ENCODE measurements at regions not wholly inside any gene's neighbourhood (a gene's known extent, or its start where the extent isn't known, plus 50 kb on each side); places are given as distances from the start of the nearest gene placed in this dataset.

DNA sequence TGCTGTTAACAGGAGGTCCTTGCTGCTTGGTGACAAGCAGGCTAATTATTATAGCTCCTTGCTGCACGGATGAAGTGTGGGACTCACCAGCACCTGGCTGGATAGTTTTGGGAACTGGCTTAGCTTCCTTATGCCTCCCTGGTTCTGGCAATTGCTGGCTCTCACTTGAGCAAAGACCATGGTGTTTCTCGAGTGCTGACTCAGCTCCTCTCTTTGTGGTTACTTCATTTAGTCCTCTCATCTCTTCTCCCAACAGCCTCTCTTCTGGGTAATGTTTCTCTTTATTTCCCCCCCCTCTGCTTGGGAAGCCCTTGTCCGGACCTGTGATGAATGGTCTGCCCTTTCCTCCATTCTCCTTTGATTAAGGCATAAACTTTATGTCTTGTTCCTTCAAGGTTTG, 100.4 kb downstream of the CBLL2 start:
- Histone ChIP-seq H2AK5ac (ENCODE audit: low read depth, low read length) (no peak overlapping the region), H2BK15ac (ENCODE audit: low read length) (no peak overlapping the region), H3K27me3 (ENCODE audit: control insufficient read depth in 3 of 3, insufficient read depth in 3 of 3, low read depth in 1 of 3, low read length in 3 of 3) (no peaks in the 10 kb centered on the region), H3K4me2 (ENCODE audit: insufficient read depth, low read length, poor library complexity, severe bottlenecking) (no peak overlapping the region), H2BK12ac (ENCODE audit: low read length) (no peak overlapping the region), H3K9ac (ENCODE audit: low read depth, low read length, poor library complexity) (no peak overlapping the region), H2AFZ (ENCODE audit: low read length) (no peak overlapping the region), H3K36me3 (replicated peaks in 1 of 2; ENCODE audit: control insufficient read depth in 2 of 2, insufficient read depth in 2 of 2, low read length in 2 of 2) (no peaks in the 10 kb centered on the region), H4K8ac (ENCODE audit: low read depth, low read length) (no peak overlapping the region), H3K79me1 (ENCODE audit: low read depth, low read length) (no peaks in the 10 kb centered on the region), H3K18ac (ENCODE audit: low read length) (no peak overlapping the region), H3K27ac (replicated peaks; ENCODE audit: low read length) (no peak overlapping the region), H2BK5ac (ENCODE audit: low read length) (no peak overlapping the region), H3K4ac (ENCODE audit: low read length) (no peak overlapping the region), H2BK120ac (ENCODE audit: low read depth, low read length) (no peak overlapping the region), H3K14ac (ENCODE audit: low read length) (no peak overlapping the region), H4K91ac (ENCODE audit: low read depth, low read length, poor library complexity) (no peak overlapping the region), H3K4me3 (ENCODE audit: low read length in 2 of 2) (no peak overlapping the region), H3K23ac (ENCODE audit: low read depth, low read length, poor library complexity) (no peak overlapping the region), H3K4me1 (ENCODE audit: control insufficient read depth in 2 of 2, insufficient read depth in 1 of 2, low read depth in 1 of 2, low read length in 2 of 2) (peaks cover 0 to 2% of the 10 kb centered on the region in 2 donors), H3K9me3 (replicated peaks in 1 of 2; ENCODE audit: control insufficient read depth in 2 of 2, insufficient read depth in 1 of 2, low read depth in 1 of 2, low read length in 2 of 2) (no peaks in the 10 kb centered on the region)
- no peak for DNase-seq (ENCODE audit: low spot score)
- WGBS, 2 donors (ENCODE audit: extremely low coverage in 2 of 2, insufficient read length in 2 of 2, insufficient replicate concordance in 1 of 2), result no CpG with 5 or more reads among the region's 3 CpGs

DNA sequence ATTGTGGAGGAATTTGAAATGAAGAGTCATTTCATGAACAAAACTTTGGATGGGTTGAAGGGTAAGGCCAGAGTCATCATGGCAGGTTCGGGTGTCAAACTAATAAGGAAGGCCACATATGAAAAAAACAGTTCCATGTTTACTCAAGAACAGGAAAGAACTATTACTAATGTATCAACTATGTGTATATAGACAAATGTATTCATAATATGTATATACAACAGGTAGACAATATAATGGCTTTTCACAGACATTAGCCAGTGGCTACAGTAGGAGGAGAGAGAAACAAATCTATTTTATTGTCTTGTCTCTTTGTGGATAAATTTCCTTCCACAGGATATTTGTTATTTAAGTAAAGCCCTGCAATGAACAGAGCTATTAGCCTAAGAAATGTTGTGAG, 101.1 kb downstream of the CBLL2 start:
- no peaks in the 10 kb centered on the region for H3K9me3 ChIP-seq (replicated peaks in 1 of 2; ENCODE audit: control insufficient read depth in 2 of 2, insufficient read depth in 1 of 2, low read depth in 1 of 2, low read length in 2 of 2)
- no peaks in the 10 kb centered on the region for H3K79me1 ChIP-seq (ENCODE audit: low read depth, low read length)
- no peak for DNase-seq (ENCODE audit: low spot score)
- no peak overlapping the region for H3K27ac ChIP-seq (replicated peaks; ENCODE audit: low read length)
- no peak overlapping the region for H3K23ac ChIP-seq (ENCODE audit: low read depth, low read length, poor library complexity)
- no peak overlapping the region for H3K18ac ChIP-seq (ENCODE audit: low read length)
- H3K27me3 ChIP-seq (ENCODE audit: control insufficient read depth in 3 of 3, insufficient read depth in 3 of 3, low read depth in 1 of 3, low read length in 3 of 3), result no peaks in the 10 kb centered on the region
- H2AK5ac ChIP-seq (ENCODE audit: low read depth, low read length), result no peak overlapping the region
- H4K8ac ChIP-seq (ENCODE audit: low read depth, low read length), result no peak overlapping the region
- H4K91ac ChIP-seq (ENCODE audit: low read depth, low read length, poor library complexity), result no peak overlapping the region
- H2BK5ac ChIP-seq (ENCODE audit: low read length), result no peak overlapping the region
- H3K9ac ChIP-seq (ENCODE audit: low read depth, low read length, poor library complexity), result no peak overlapping the region
- no peaks in the 10 kb centered on the region for H3K36me3 ChIP-seq (replicated peaks in 1 of 2; ENCODE audit: control insufficient read depth in 2 of 2, insufficient read depth in 2 of 2, low read length in 2 of 2)
- H2BK120ac ChIP-seq (ENCODE audit: low read depth, low read length), result no peak overlapping the region
- H3K4me2 ChIP-seq (ENCODE audit: insufficient read depth, low read length, poor library complexity, severe bottlenecking), result no peak overlapping the region
- H3K4ac ChIP-seq (ENCODE audit: low read length), result no peak overlapping the region
- H3K14ac ChIP-seq (ENCODE audit: low read length), result no peak overlapping the region
- no peak overlapping the region for H2BK12ac ChIP-seq (ENCODE audit: low read length)
- H3K4me3 ChIP-seq (ENCODE audit: low read length in 2 of 2), result no peak overlapping the region
- H2BK15ac ChIP-seq (ENCODE audit: low read length), result no peak overlapping the region
- WGBS, 2 donors (ENCODE audit: extremely low coverage in 2 of 2, insufficient read length in 2 of 2, insufficient replicate concordance in 1 of 2), result no CpG with 5 or more reads among the region's 1 CpG
- H2AFZ ChIP-seq (ENCODE audit: low read length), result no peak overlapping the region
- no peaks in the 10 kb centered on the region for H3K4me1 ChIP-seq (ENCODE audit: control insufficient read depth in 2 of 2, insufficient read depth in 1 of 2, low read depth in 1 of 2, low read length in 2 of 2)

DNA sequence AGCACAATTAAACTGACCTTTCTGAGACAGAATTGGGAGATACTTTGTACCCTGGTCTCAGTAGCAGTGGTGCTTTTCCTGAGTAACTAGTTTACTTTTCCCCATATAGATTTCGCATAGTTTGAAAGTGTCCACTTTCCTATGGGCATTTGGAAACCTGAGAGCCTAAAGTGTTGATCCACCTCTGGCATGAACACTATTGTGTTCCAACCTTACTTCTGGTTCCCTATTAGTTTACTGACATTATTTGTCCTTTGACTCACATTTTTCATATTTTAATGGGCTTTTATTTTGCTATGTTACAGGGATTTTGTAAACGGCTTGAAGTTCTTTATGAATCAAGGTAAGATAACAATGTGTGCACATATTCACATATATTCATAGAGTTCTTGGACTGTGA, 103.7 kb downstream of the CBLL2 start:
- H3K9me3 ChIP-seq (replicated peaks in 1 of 2; ENCODE audit: control insufficient read depth in 2 of 2, insufficient read depth in 1 of 2, low read depth in 1 of 2, low read length in 2 of 2), result no peaks in the 10 kb centered on the region
- WGBS, 2 donors (ENCODE audit: extremely low coverage in 2 of 2, insufficient read length in 2 of 2, insufficient replicate concordance in 1 of 2), result no CpG with 5 or more reads among the region's 2 CpGs
- H4K8ac ChIP-seq (ENCODE audit: low read depth, low read length), result no peak overlapping the region
- H4K91ac ChIP-seq (ENCODE audit: low read depth, low read length, poor library complexity), result no peak overlapping the region
- H2AK5ac ChIP-seq (ENCODE audit: low read depth, low read length), result no peak overlapping the region
- no peak overlapping the region for H2BK5ac ChIP-seq (ENCODE audit: low read length)
- H2BK120ac ChIP-seq (ENCODE audit: low read depth, low read length), result no peak overlapping the region
- no peak overlapping the region for H3K4me3 ChIP-seq (ENCODE audit: low read length in 2 of 2)
- no peak overlapping the region for H2AFZ ChIP-seq (ENCODE audit: low read length)
- H3K4me1 ChIP-seq (ENCODE audit: control insufficient read depth in 2 of 2, insufficient read depth in 1 of 2, low read depth in 1 of 2, low read length in 2 of 2), result no peaks in the 10 kb centered on the region
- no peak overlapping the region for H3K14ac ChIP-seq (ENCODE audit: low read length)
- no peak overlapping the region for H3K4ac ChIP-seq (ENCODE audit: low read length)
- H3K23ac ChIP-seq (ENCODE audit: low read depth, low read length, poor library complexity), result no peak overlapping the region
- no peak overlapping the region for H3K4me2 ChIP-seq (ENCODE audit: insufficient read depth, low read length, poor library complexity, severe bottlenecking)
- H2BK12ac ChIP-seq (ENCODE audit: low read length), result no peak overlapping the region
- DNase-seq (ENCODE audit: low spot score), result no peak
- no peak overlapping the region for H2BK15ac ChIP-seq (ENCODE audit: low read length)
- no peak overlapping the region for H3K18ac ChIP-seq (ENCODE audit: low read length)
- no peak overlapping the region for H3K27ac ChIP-seq (replicated peaks; ENCODE audit: low read length)
- H3K27me3 ChIP-seq (ENCODE audit: control insufficient read depth in 3 of 3, insufficient read depth in 3 of 3, low read depth in 1 of 3, low read length in 3 of 3), result no peaks in the 10 kb centered on the region
- H3K79me1 ChIP-seq (ENCODE audit: low read depth, low read length), result no peaks in the 10 kb centered on the region
- H3K36me3 ChIP-seq (replicated peaks in 1 of 2; ENCODE audit: control insufficient read depth in 2 of 2, insufficient read depth in 2 of 2, low read length in 2 of 2), result no peaks in the 10 kb centered on the region
- H3K9ac ChIP-seq (ENCODE audit: low read depth, low read length, poor library complexity), result no peak overlapping the region

DNA sequence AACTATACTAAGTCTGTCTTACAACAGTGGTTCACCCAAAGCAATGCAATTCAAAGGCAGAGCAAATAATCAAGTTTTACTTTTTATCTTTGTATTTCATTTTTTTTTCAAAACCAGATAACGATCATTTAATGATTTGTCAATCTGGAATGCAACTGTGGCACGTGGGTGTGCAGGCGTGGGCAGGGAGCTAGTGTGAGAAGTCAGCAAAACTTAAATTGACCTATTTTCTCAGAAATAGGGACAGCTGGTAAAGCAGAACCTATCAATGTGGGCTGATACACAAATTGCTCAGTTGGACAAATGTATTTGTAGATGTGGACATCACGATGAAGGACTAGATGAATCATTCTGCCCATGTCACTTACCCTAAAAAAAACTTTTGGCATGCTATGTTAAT, 105.6 kb downstream of the CBLL2 start:
- Histone ChIP-seq H3K36me3 (replicated peaks in 1 of 2; ENCODE audit: control insufficient read depth in 2 of 2, insufficient read depth in 2 of 2, low read length in 2 of 2) (no peaks in the 10 kb centered on the region), H3K27ac (replicated peaks; ENCODE audit: low read length) (no peak overlapping the region), H3K14ac (ENCODE audit: low read length) (no peak overlapping the region), H2AK5ac (ENCODE audit: low read depth, low read length) (no peak overlapping the region), H3K27me3 (ENCODE audit: control insufficient read depth in 3 of 3, insufficient read depth in 3 of 3, low read depth in 1 of 3, low read length in 3 of 3) (no peaks in the 10 kb centered on the region), H4K8ac (ENCODE audit: low read depth, low read length) (no peak overlapping the region), H3K9ac (ENCODE audit: low read depth, low read length, poor library complexity) (no peak overlapping the region), H3K18ac (ENCODE audit: low read length) (no peak overlapping the region), H4K91ac (ENCODE audit: low read depth, low read length, poor library complexity) (no peak overlapping the region), H2BK12ac (ENCODE audit: low read length) (no peak overlapping the region), H2BK120ac (ENCODE audit: low read depth, low read length) (no peak overlapping the region), H3K4me3 (ENCODE audit: low read length in 2 of 2) (no peak overlapping the region), H3K9me3 (replicated peaks in 1 of 2; ENCODE audit: control insufficient read depth in 2 of 2, insufficient read depth in 1 of 2, low read depth in 1 of 2, low read length in 2 of 2) (no peaks in the 10 kb centered on the region), H3K23ac (ENCODE audit: low read depth, low read length, poor library complexity) (no peak overlapping the region), H3K4ac (ENCODE audit: low read length) (no peak overlapping the region), H2BK15ac (ENCODE audit: low read length) (no peak overlapping the region), H3K4me1 (ENCODE audit: control insufficient read depth in 2 of 2, insufficient read depth in 1 of 2, low read depth in 1 of 2, low read length in 2 of 2) (no peaks in the 10 kb centered on the region), H2BK5ac (ENCODE audit: low read length) (no peak overlapping the region), H3K79me1 (ENCODE audit: low read depth, low read length) (no peaks in the 10 kb centered on the region), H2AFZ (ENCODE audit: low read length) (no peak overlapping the region), H3K4me2 (ENCODE audit: insufficient read depth, low read length, poor library complexity, severe bottlenecking) (no peak overlapping the region)
- DNase-seq (ENCODE audit: low spot score), result no peak
- WGBS, 2 donors (ENCODE audit: extremely low coverage in 2 of 2, insufficient read length in 2 of 2, insufficient replicate concordance in 1 of 2), result no CpG with 5 or more reads among the region's 4 CpGs

Measured in neuronal stem cell (in vitro differentiated cells).